PC-3 (cell line): ENCODE measurements at regions not wholly inside any gene's neighbourhood (a gene's known extent, or its start where the extent isn't known, plus 50 kb on each side); places are given as distances from the start of the nearest gene placed in this dataset.

Source experiments
- ATAC-seq: fragments of 200-7000 bp; cut with Tn5 transposase; 2 replicates; pipeline ENCODE4 v1.9.1; 2020; ENCODE audit warnings: mild to moderate bottlenecking, moderate library complexity
- BruUV-seq: library from RNA; stranded (reverse); fragments of 400-500 nt; replicated peaks from 2 replicates; lab custom pipeline; 2021; lab: Mats Ljungman, UMichigan
- CTCF ChIA-PET: fragments of 300-600 bp; sonication (Branson Sonifier 250); formaldehyde crosslinking; loops from one replicate; lab custom pipeline; 2022; ENCODE audit warnings: antibody characterized with exemption; lab: Charles Lee
- POLR2A ChIA-PET: fragments of 300-600 bp; sonication (Branson Sonifier 250); formaldehyde crosslinking; loops from one replicate; lab custom pipeline; 2022; ENCODE audit warnings: antibody characterized with exemption; ENCODE audit not compliant: unreplicated experiment; lab: Charles Lee
- DNase-seq: peaks from one replicate; pipeline ENCODE4 v3.0.0-alpha.2; 2015
- H2AFZ ChIP-seq: fragments of 300-600 bp; sonication (generic); 2 replicates; pipeline ENCODE4 v1.6.0; 2016; ENCODE audit warnings: antibody characterized with exemption, low read length
- H3F3A ChIP-seq: fragments of 300-600 bp; sonication (generic); one replicate; pipeline ENCODE4 v1.6.0; 2017; ENCODE audit warnings: antibody characterized with exemption, low read length, control low read depth, mild to moderate bottlenecking; ENCODE audit not compliant: unreplicated experiment
- H3K27ac ChIP-seq: fragments of 300-600 bp; sonication (generic); 2 replicates; pipeline ENCODE4 v1.5.1; 2016; ENCODE audit warnings: mild to moderate bottlenecking, low read length
- H3K27me3 ChIP-seq: fragments of 300-600 bp; sonication (generic); 2 replicates; pipeline ENCODE4 v1.6.1; 2016; ENCODE audit warnings: low read length, mixed read lengths
- H3K36me3 ChIP-seq: fragments of 300-600 bp; sonication (generic); 2 replicates; pipeline ENCODE4 v1.6.1; 2016; ENCODE audit warnings: low read depth, mixed run types, low read length, mixed read lengths
- H3K4me1 ChIP-seq: fragments of 300-600 bp; sonication (generic); 2 replicates; pipeline ENCODE4 v1.5.1; 2016; ENCODE audit warnings: low read length; ENCODE audit not compliant: insufficient read depth
- H3K4me2 ChIP-seq: fragments of 300-600 bp; sonication (generic); 2 replicates; pipeline ENCODE4 v1.6.0; 2016; ENCODE audit warnings: low read length
- H3K4me3 ChIP-seq: fragments of 300-600 bp; sonication (generic); 2 replicates; pipeline ENCODE4 v1.5.1; 2016; ENCODE audit warnings: mild to moderate bottlenecking, low read length, mixed read lengths
- H3K79me2 ChIP-seq: fragments of 300-600 bp; sonication (generic); 2 replicates; pipeline ENCODE4 v1.6.1; 2017; ENCODE audit warnings: low read length, mixed read lengths
- H3K9ac ChIP-seq: fragments of 300-600 bp; sonication (generic); 2 replicates; pipeline ENCODE4 v1.6.0; 2016; ENCODE audit warnings: mild to moderate bottlenecking, low read length
- H3K9me2 ChIP-seq: fragments of 300-600 bp; sonication (generic); replicated peaks from 2 replicates; pipeline ENCODE4 v1.6.1; 2016; ENCODE audit warnings: mixed run types, low read length, mixed read lengths
- H3K9me3 ChIP-seq: fragments of 300-600 bp; sonication (generic); 2 replicates; pipeline ENCODE4 v1.6.1; 2016; ENCODE audit warnings: low read length, mixed read lengths
- H4K20me1 ChIP-seq: fragments of 300-600 bp; sonication (generic); 2 replicates; pipeline ENCODE4 v1.6.1; 2016; ENCODE audit warnings: low read length, mixed read lengths
- EZH2 ChIP-seq: fragments of 300-600 bp; sonication (generic); IDR thresholded peaks from one replicate; pipeline ENCODE4 v1.6.1; 2017; ENCODE audit warnings: antibody characterized with exemption, mild to moderate bottlenecking, low read length; ENCODE audit not compliant: unreplicated experiment
- EZH2phosphoT487 ChIP-seq: fragments of 300-600 bp; sonication (generic); IDR thresholded peaks from 2 replicates; pipeline ENCODE4 v1.6.1; 2018; ENCODE audit warnings: mild to moderate bottlenecking, antibody characterized with exemption, low read length, borderline replicate concordance
- intact Hi-C: fragments of 100-400 bp; cut with micrococcal nuclease; formaldehyde crosslinking; loops from 2 replicates; pipeline ENCODE4 v1.9.0; 2023
- TF ChIP-seq, protein P1 (sequence below): fragments of 300-600 bp; sonication (generic); conservative IDR thresholded peaks from 2 replicates; pipeline ENCODE4 v1.5.1; 2017; ENCODE audit warnings: antibody characterized with exemption, low read depth, mild to moderate bottlenecking, low read length

DNA sequence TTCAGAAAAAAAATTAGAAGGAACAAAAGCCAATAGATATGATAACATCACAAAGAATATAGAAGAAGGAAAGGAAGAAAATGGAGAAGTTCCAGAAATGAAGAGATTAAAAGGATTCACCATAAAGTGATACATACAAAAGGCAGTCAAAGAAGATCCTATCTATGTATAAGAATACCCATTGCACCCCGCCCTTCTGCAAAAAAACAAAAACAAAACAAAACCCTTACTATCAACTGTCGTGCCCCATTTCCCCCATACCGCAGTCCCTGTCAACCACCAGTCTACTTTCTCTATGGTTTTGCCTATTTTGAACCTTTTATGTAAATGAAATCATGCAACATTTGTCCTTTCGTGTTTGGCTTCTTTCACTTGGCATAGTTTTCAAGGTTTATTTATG is 385.6 kb downstream of the PRDM5 start:
- H3K4me2 ChIP-seq, result no peak overlapping the region
- H3F3A ChIP-seq, result no peaks in the 10 kb centered on the region
- H2AFZ ChIP-seq, result no peak overlapping the region
- CTCF ChIA-PET, result no interaction called here
- no peak overlapping the region for H3K4me3 ChIP-seq
- H3K4me1 ChIP-seq, result no peaks in the 10 kb centered on the region
- DNase-seq (no peak), ATAC-seq (no peak)
- H4K20me1 ChIP-seq, result no peaks in the 10 kb centered on the region
- BruUV-seq, result no TSS peak
- H3K9ac ChIP-seq, result no peak overlapping the region
- TF ChIP-seq, protein P1, sequence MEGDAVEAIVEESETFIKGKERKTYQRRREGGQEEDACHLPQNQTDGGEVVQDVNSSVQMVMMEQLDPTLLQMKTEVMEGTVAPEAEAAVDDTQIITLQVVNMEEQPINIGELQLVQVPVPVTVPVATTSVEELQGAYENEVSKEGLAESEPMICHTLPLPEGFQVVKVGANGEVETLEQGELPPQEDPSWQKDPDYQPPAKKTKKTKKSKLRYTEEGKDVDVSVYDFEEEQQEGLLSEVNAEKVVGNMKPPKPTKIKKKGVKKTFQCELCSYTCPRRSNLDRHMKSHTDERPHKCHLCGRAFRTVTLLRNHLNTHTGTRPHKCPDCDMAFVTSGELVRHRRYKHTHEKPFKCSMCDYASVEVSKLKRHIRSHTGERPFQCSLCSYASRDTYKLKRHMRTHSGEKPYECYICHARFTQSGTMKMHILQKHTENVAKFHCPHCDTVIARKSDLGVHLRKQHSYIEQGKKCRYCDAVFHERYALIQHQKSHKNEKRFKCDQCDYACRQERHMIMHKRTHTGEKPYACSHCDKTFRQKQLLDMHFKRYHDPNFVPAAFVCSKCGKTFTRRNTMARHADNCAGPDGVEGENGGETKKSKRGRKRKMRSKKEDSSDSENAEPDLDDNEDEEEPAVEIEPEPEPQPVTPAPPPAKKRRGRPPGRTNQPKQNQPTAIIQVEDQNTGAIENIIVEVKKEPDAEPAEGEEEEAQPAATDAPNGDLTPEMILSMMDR, result no peak
- TF ChIP-seq EZH2phosphoT487 (no peak), EZH2 (no peak)
- no peaks in the 10 kb centered on the region for H3K9me2 ChIP-seq
- no peaks in the 10 kb centered on the region for H3K9me3 ChIP-seq
- intact Hi-C loops, result no loop called here
- H3K27ac ChIP-seq, result no peak overlapping the region
- H3K36me3 ChIP-seq, result no peaks in the 10 kb centered on the region
- POLR2A ChIA-PET, result no interaction called here
- no peaks in the 10 kb centered on the region for H3K79me2 ChIP-seq
- peaks cover 4% of the 10 kb centered on the region; the same call in 1 of the 2 replicates for H3K27me3 ChIP-seq

DNA sequence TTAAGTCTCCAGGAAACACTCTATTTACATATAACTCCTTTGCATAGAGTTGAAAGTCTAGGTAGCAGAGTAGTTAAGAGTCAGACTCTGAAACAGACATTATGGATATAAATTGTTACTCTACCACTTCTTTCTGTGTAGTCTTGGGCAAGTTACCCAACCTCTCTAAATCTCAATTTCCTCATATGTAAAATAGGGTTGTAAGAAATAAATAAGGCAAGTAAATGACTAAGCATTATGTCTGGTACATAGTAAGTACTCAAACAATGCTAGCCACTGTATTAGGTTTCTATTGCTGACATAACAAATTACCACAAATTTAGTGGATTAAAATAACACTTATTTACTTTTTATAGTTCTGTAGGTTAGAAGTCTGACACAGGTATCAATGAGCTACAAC is 394.1 kb downstream of the PRDM5 start:
- CTCF ChIA-PET, result no interaction called here
- Histone ChIP-seq H3K27ac (no peak overlapping the region), H3K27me3 (no peaks in the 10 kb centered on the region), H3F3A (no peaks in the 10 kb centered on the region), H3K9me2 (no peaks in the 10 kb centered on the region), H3K9ac (no peak overlapping the region), H3K4me3 (no peak overlapping the region), H3K9me3 (no peaks in the 10 kb centered on the region), H3K79me2 (no peaks in the 10 kb centered on the region), H2AFZ (no peak overlapping the region), H3K36me3 (no peaks in the 10 kb centered on the region), H3K4me1 (no peaks in the 10 kb centered on the region), H3K4me2 (no peak overlapping the region), H4K20me1 (no peaks in the 10 kb centered on the region)
- DNase-seq (no peak), ATAC-seq (no peak)
- TF ChIP-seq, protein P1, result no peak
- TF ChIP-seq EZH2phosphoT487, result no peak
- TF ChIP-seq EZH2, result no peak
- intact Hi-C loops, result no loop called here
- POLR2A ChIA-PET, result no interaction called here
- BruUV-seq, result no TSS peak

DNA sequence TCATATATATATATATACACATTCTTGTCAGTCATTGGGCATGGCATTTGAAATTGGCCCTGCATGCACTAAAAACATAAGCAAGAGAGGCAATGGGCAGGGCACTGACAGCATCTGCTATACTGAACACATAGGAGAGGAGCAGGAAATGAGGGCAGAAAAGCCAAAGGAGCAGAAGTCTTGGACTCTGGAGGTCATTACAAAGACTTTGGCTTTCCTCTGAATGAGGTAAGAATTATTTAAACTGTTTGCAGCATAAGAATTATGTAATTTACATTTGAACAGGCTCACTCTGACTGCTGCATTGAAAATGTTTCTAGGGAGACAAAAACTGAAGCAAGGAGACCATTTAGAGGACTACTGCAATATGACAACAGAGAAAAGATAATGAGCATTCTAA is 396.5 kb downstream of the PRDM5 start:
- no TSS peak for BruUV-seq

More for the DNA sequence above, 396.5 kb downstream of the PRDM5 start:
- no peaks in the 10 kb centered on the region for H3K36me3 ChIP-seq
- intact Hi-C loops, result no loop called here
- H3K9ac ChIP-seq, result no peak overlapping the region
- DNase-seq (no peak), ATAC-seq (no peak)
- H3K27me3 ChIP-seq, result no peaks in the 10 kb centered on the region
- no peaks in the 10 kb centered on the region for H3K9me2 ChIP-seq
- H3K4me1 ChIP-seq, result no peaks in the 10 kb centered on the region
- TF ChIP-seq EZH2phosphoT487 (no peak), EZH2 (no peak)
- TF ChIP-seq, protein P1, result no peak
- no peak overlapping the region for H3K4me3 ChIP-seq
- H3K79me2 ChIP-seq, result no peaks in the 10 kb centered on the region
- ChIA-PET POLR2A (no interaction called here), CTCF (no interaction called here)
- no peak overlapping the region for H3K27ac ChIP-seq
- no peaks in the 10 kb centered on the region for H3F3A ChIP-seq
- H4K20me1 ChIP-seq, result no peaks in the 10 kb centered on the region
- H3K9me3 ChIP-seq, result no peaks in the 10 kb centered on the region
- H2AFZ ChIP-seq, result no peak overlapping the region
- no peak overlapping the region for H3K4me2 ChIP-seq
